ENCODE measurements at regions not wholly inside any gene's neighbourhood (a gene's known extent, or its start where the extent isn't known, plus 50 kb on each side); places are given as distances from the start of the nearest gene placed in this dataset.
"Not testable (repeated sequence)": the region's sequence is repeated elsewhere in the genome, so short reads cannot be mapped to it uniquely, and the experiment has no call there.

GRCh38 chr22:27300536-27301285 lies 500.8 kb downstream of the MN1 start:
- no peak for DNase-seq

- DNase-seq = no peak
These were observed 499.1 kb downstream of the MN1 start for GRCh38 chr22:27302501-27302900.

GRCh38 chr22:27303718-27304117 lies 497.8 kb downstream of the MN1 start:
- DNase-seq = no peak

- DNase-seq = no peak
These were observed 494.8 kb downstream of the MN1 start for GRCh38 chr22:27306771-27307170.

- no peak for DNase-seq
These were observed 493.9 kb downstream of the MN1 start for GRCh38 chr22:27307545-27308247.

GRCh38 chr22:27308513-27308912 lies 493.0 kb downstream of the MN1 start:
- DNase-seq = no peak

- no peak for DNase-seq
These were observed 491.9 kb downstream of the MN1 start for GRCh38 chr22:27309697-27310096.

- DNase-seq = no peak
These were observed 490.4 kb downstream of the MN1 start for GRCh38 chr22:27310966-27311697.

GRCh38 chr22:27311698-27312550 lies 489.6 kb downstream of the MN1 start:
- no peak for DNase-seq

- DNase-seq = no peak
These were observed 489.0 kb downstream of the MN1 start for GRCh38 chr22:27312565-27312964.

- DNase-seq = no peak
These were observed 488.3 kb downstream of the MN1 start for GRCh38 chr22:27312966-27313855.

GRCh38 chr22:27314276-27314807 lies 487.2 kb downstream of the MN1 start:
- no peak for DNase-seq

GRCh38 chr22:27315833-27316232 lies 485.7 kb downstream of the MN1 start:
- no peak for DNase-seq

GRCh38 chr22:27317096-27317495 lies 484.5 kb downstream of the MN1 start:
- no peak for DNase-seq

- no peak for DNase-seq
These were observed 483.6 kb downstream of the MN1 start for GRCh38 chr22:27317971-27318428.

GRCh38 chr22:27318516-27318915 lies 483.0 kb downstream of the MN1 start:
- DNase-seq = no peak

GRCh38 chr22:27323661-27324060 lies 477.9 kb downstream of the MN1 start:
- DNase-seq = no peak

- DNase-seq = not testable (repeated sequence)
These were observed 476.6 kb downstream of the MN1 start for GRCh38 chr22:27324908-27325307.

- no peak for DNase-seq
These were observed 474.1 kb downstream of the MN1 start for GRCh38 chr22:27327497-27327896.

GRCh38 chr22:27327981-27328721 lies 473.4 kb downstream of the MN1 start:
- no peak for DNase-seq
